GM12878 (cell line): ENCODE measurements at regions not wholly inside any gene's neighbourhood (a gene's known extent, or its start where the extent isn't known, plus 50 kb on each side); places are given as distances from the start of the nearest gene placed in this dataset.

Source experiments
- BHLHE40 ChIP-seq, 2 experiments: fragments of 450-650 bp in 1 of 2; IDR thresholded peaks; 2 replicates each; pipeline ENCODE4 v1.6.1; 2011 to 2017; ENCODE audit warnings: low read depth in 2 of 2, borderline replicate concordance in 1 of 2, improper control_type of control experiment in 1 of 2, low read length in 1 of 2, mild to moderate bottlenecking in 1 of 2
- EP300 ChIP-seq, 2 experiments: fragments of 150-350 bp in 1 of 2; IDR thresholded peaks; 2 replicates each; pipeline ENCODE4 v1.6.1; 2011 to 2012; ENCODE audit warnings: low read depth in 2 of 2, low read length in 2 of 2, borderline replicate concordance in 1 of 2, improper control_type of control experiment in 1 of 2, inconsistent platforms in 1 of 2; ENCODE audit not compliant: control insufficient read depth in 1 of 2
- IKZF1 ChIP-seq: fragments of 450-650 bp; conservative IDR thresholded peaks from 2 replicates; pipeline ENCODE4 v1.6.1; 2017; ENCODE audit warnings: antibody characterized with exemption, mild to moderate bottlenecking
- MXI1 ChIP-seq: fragments of 150-350 bp; IDR thresholded peaks from 2 replicates; pipeline ENCODE4 v1.6.1; 2011; ENCODE audit warnings: low read depth, mild to moderate bottlenecking, inconsistent platforms, low read length, improper control_type of control experiment
- POLR2A ChIP-seq: IDR thresholded peaks from 2 replicates; pipeline ENCODE4 v1.6.1; 2011; ENCODE audit warnings: low read depth, mild to moderate bottlenecking, low read length
- TCF7 ChIP-seq: IDR thresholded peaks from 2 replicates; pipeline ENCODE4 v1.6.1; 2014; ENCODE audit warnings: antibody characterized with exemption, borderline replicate concordance
- TF ChIP-seq, protein P1 (sequence below): fragments of 450-650 bp; conservative IDR thresholded peaks from 2 replicates; pipeline ENCODE4 v1.6.1; 2017; ENCODE audit warnings: mild to moderate bottlenecking, moderate library complexity
- TF ChIP-seq, protein P2 (sequence below): fragments of 450-650 bp; IDR thresholded peaks from 2 replicates; pipeline ENCODE4 v1.6.1; 2017; ENCODE audit warnings: low read depth, mild to moderate bottlenecking, moderate library complexity
- TF ChIP-seq, protein P3 (sequence below), 3 experiments: IDR thresholded peaks in 2 of 3; conservative IDR thresholded peaks in 1 of 3; 2 replicates each; pipeline ENCODE4 v1.5.1; 2011; ENCODE audit warnings: low read depth in 3 of 3, low read length in 3 of 3, mild to moderate bottlenecking in 3 of 3, control low read depth in 2 of 3, moderate library complexity in 2 of 3, inconsistent platforms in 1 of 3, mixed read lengths in 1 of 3; ENCODE audit not compliant: control insufficient read depth in 2 of 3, insufficient read depth in 1 of 3; ENCODE audit errors: extremely low read depth in 1 of 3

DNA sequence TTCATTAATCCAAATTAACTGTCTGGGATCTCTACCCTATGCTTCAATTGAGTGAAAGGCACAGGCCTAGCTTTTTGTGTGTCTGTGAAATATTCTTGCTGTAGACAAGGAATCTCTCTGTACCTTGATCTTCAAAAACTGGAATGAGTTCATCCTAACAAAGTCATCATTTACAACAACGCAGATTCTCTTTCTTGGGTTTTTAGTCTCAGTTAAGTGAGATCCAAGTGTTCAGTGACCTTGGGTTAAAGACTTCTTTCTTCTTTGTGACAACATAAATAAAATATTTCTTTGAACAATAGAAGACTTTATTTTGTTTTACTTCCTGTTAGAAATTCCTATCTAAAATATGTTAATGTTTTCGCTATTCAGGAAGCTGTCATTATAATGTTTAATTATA is 192.2 kb upstream of the LMNTD1 start:
- TF ChIP-seq, protein P1, sequence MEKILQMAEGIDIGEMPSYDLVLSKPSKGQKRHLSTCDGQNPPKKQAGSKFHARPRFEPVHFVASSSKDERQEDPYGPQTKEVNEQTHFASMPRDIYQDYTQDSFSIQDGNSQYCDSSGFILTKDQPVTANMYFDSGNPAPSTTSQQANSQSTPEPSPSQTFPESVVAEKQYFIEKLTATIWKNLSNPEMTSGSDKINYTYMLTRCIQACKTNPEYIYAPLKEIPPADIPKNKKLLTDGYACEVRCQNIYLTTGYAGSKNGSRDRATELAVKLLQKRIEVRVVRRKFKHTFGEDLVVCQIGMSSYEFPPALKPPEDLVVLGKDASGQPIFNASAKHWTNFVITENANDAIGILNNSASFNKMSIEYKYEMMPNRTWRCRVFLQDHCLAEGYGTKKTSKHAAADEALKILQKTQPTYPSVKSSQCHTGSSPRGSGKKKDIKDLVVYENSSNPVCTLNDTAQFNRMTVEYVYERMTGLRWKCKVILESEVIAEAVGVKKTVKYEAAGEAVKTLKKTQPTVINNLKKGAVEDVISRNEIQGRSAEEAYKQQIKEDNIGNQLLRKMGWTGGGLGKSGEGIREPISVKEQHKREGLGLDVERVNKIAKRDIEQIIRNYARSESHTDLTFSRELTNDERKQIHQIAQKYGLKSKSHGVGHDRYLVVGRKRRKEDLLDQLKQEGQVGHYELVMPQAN = no peak
- TF ChIP-seq POLR2A = no peak
- TF ChIP-seq EP300 (IDR thresholded peaks at IDR 0.05; ENCODE audit: borderline replicate concordance in 1 of 2, control insufficient read depth in 1 of 2, low read depth in 2 of 2, low read length in 2 of 2) = no peak
- no peak for TF ChIP-seq MXI1
- TF ChIP-seq, protein P2, sequence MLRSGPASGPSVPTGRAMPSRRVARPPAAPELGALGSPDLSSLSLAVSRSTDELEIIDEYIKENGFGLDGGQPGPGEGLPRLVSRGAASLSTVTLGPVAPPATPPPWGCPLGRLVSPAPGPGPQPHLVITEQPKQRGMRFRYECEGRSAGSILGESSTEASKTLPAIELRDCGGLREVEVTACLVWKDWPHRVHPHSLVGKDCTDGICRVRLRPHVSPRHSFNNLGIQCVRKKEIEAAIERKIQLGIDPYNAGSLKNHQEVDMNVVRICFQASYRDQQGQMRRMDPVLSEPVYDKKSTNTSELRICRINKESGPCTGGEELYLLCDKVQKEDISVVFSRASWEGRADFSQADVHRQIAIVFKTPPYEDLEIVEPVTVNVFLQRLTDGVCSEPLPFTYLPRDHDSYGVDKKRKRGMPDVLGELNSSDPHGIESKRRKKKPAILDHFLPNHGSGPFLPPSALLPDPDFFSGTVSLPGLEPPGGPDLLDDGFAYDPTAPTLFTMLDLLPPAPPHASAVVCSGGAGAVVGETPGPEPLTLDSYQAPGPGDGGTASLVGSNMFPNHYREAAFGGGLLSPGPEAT = no peak
- TF ChIP-seq, protein P3, sequence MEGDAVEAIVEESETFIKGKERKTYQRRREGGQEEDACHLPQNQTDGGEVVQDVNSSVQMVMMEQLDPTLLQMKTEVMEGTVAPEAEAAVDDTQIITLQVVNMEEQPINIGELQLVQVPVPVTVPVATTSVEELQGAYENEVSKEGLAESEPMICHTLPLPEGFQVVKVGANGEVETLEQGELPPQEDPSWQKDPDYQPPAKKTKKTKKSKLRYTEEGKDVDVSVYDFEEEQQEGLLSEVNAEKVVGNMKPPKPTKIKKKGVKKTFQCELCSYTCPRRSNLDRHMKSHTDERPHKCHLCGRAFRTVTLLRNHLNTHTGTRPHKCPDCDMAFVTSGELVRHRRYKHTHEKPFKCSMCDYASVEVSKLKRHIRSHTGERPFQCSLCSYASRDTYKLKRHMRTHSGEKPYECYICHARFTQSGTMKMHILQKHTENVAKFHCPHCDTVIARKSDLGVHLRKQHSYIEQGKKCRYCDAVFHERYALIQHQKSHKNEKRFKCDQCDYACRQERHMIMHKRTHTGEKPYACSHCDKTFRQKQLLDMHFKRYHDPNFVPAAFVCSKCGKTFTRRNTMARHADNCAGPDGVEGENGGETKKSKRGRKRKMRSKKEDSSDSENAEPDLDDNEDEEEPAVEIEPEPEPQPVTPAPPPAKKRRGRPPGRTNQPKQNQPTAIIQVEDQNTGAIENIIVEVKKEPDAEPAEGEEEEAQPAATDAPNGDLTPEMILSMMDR (IDR thresholded peaks at IDR 0.05 in 2 of 3, conservative IDR thresholded peaks at IDR 0.05 in 1 of 3; ENCODE audit: control insufficient read depth in 2 of 3, extremely low read depth in 1 of 3, insufficient read depth in 1 of 3, low read depth in 3 of 3, low read length in 3 of 3) = no peak
- no peak for TF ChIP-seq TCF7
- TF ChIP-seq BHLHE40 (IDR thresholded peaks at IDR 0.05; ENCODE audit: borderline replicate concordance in 1 of 2, low read depth in 2 of 2, low read length in 1 of 2) = no peak
- no peak for TF ChIP-seq IKZF1
